OCI-LY7 (cell line): ENCODE measurements at regions not wholly inside any gene's neighbourhood (a gene's known extent, or its start where the extent isn't known, plus 50 kb on each side); places are given as distances from the start of the nearest gene placed in this dataset.

Experiments
- EZH2phosphoT487 ChIP-seq: fragments of 200-600 bp; sonication (generic); IDR thresholded peaks from 2 replicates; pipeline ENCODE4 v1.6.1; 2018; ENCODE audit warnings: low read depth, borderline replicate concordance, mild to moderate bottlenecking, mixed run types, antibody characterized with exemption, low read length, moderate library complexity, mixed read lengths
- TF ChIP-seq, protein P1 (sequence below): fragments of 200-600 bp; sonication (generic); conservative IDR thresholded peaks from 2 replicates; pipeline ENCODE4 v1.5.1; 2014; ENCODE audit warnings: mild to moderate bottlenecking, antibody characterized with exemption, low read length, moderate library complexity, mixed read lengths

DNA sequence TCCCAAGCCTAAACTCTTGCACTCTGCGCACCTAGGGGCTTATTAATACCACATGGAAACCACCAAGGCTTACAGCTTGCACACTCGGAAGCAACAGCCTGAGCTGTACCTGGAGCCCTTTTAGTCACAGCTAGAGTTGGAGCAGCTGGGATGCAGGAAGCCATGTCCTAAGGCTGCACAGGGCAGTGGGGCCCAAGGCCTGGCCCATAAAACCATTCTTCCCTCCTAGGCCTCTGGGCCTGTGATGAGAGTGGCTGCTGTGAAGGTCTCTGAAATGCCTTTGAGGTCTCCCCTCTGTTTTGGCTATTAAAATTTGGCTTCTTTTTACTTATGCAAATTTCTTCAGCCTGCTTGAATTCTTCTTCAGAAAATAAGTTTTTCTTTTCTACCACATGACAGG is 383.9 kb upstream of the UBE2E2 start:
- TF ChIP-seq, protein P1, sequence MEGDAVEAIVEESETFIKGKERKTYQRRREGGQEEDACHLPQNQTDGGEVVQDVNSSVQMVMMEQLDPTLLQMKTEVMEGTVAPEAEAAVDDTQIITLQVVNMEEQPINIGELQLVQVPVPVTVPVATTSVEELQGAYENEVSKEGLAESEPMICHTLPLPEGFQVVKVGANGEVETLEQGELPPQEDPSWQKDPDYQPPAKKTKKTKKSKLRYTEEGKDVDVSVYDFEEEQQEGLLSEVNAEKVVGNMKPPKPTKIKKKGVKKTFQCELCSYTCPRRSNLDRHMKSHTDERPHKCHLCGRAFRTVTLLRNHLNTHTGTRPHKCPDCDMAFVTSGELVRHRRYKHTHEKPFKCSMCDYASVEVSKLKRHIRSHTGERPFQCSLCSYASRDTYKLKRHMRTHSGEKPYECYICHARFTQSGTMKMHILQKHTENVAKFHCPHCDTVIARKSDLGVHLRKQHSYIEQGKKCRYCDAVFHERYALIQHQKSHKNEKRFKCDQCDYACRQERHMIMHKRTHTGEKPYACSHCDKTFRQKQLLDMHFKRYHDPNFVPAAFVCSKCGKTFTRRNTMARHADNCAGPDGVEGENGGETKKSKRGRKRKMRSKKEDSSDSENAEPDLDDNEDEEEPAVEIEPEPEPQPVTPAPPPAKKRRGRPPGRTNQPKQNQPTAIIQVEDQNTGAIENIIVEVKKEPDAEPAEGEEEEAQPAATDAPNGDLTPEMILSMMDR = no peak
- no peak for TF ChIP-seq EZH2phosphoT487
